ENCODE measurements at regions not wholly inside any gene's neighbourhood (a gene's known extent, or its start where the extent isn't known, plus 50 kb on each side); places are given as distances from the start of the nearest gene placed in this dataset.
"Not testable (repeated sequence)": the region's sequence is repeated elsewhere in the genome, so short reads cannot be mapped to it uniquely, and the experiment has no call there.

DNA sequence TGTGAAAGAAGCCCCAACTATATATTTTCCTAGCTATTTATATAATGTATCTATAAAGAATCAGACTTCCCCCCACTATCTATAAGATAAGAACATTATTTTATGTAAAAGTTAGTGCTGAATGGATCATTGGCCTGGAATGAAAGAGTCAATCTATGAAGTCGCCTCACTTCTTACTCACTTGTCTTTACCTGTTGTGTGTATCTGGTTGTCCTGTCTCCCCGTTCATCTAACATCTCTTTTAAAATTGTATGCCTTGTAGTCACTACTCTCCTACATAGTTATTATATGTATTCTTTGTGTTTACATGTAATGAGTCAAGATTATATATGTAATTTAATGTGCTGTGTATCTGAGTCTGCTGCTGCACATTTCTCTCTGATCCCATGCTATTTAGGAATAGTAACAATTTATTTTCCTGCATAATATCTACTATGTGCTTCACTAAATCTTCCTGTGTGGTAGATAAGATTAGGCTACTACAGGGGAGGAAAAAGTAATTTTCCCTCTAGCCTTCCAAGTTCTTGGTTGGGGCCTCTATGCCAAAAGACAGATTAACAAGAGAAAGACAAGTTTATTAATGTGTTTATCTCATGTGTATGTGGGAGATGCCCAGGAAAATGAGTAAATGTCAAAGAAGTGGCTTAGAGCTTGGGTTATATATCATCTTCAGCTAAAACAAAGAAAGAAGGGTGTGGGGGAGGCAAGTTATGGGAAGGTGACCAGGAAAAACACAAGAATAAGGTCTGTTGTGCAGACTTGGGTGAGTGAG lies 77.6 kb upstream of the FRMPD4 start:
- no peak for DNase-seq

GRCh38 chrX:12065251-12065650 lies 73.0 kb upstream of the FRMPD4 start:
- DNase-seq = no peak

DNA sequence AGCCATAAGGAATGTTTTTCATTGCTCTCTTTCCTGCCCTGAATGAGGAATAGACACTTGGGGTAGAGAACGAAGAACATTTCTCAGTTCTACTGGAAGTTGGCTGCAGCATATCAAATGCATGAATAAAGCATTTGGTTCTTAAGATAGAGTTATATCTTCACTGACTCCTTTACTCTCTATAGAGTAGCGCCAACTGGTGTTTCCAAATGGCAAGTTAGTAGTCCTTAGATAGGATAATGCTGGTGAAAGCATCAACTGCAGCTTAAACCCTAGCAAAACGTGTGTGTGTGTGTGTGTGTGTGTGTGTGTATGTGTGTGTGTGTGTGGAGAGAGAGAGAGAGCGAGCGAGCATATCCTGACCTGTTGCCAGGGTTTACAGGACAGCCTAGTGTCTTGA lies 62.2 kb upstream of the FRMPD4 start:
- DNase-seq = no peak

DNA sequence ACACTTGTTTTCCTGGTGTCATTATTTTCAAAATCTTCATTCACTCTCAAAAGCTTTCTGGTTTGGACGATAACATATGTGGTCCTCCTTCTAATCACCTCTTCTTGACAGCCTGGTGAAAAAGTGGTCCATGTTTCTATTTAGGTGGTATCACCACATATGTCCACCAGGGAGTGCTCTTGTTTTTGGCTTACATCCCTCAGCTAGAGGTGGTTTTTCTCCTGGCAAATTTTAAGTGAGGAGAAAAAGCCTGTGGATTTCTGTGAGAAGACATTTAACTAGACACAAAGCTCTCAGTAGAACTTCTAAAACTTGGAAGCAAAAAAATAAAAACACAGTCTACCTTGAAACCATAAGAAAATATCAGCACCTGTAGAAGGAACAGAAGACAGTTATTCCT lies 58.0 kb upstream of the FRMPD4 start:
- DNase-seq = peak; percentile 14

DNA sequence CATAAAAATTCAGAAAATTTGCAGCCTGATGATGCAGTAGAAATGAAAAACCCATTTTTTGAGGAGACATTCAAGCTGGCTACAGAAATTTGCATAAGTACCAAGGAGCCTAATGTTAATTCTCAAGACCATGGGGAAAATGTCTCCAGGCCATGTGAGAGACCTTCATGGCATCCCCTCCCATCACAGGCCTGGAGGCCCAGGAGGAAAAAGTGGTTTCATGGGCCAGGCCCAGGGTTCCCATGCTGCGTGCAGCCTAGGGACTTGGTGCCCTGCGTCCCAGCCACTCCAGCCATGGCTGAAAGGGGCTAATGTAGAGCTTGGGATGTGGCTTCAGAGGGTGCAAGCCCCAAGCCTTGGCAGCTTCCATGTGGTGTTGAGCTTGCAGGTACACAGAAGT lies 55.3 kb upstream of the FRMPD4 start:
- not testable (repeated sequence) for DNase-seq
